Endothelial cell of umbilical vein (primary cell): ENCODE measurements at regions not wholly inside any gene's neighbourhood (a gene's known extent, or its start where the extent isn't known, plus 50 kb on each side); places are given as distances from the start of the nearest gene placed in this dataset.

Experiments
- BruUV-seq: library from RNA; stranded (reverse); fragments of 400-500 nt; replicated peaks from 2 replicates; lab custom pipeline; 2021; lab: Mats Ljungman, UMichigan
- CTCF ChIA-PET: fragments of 300-600, 350-600 bp; sonication (Branson Sonifier 250); formaldehyde crosslinking; loops from one replicate; lab custom pipeline; 2021; ENCODE audit warnings: antibody characterized with exemption, inconsistent platforms; lab: Charles Lee
- POLR2A ChIA-PET: fragments of 300-600, 350-600 bp; sonication (Branson Sonifier 250); formaldehyde crosslinking; loops from one replicate; lab custom pipeline; 2021; ENCODE audit warnings: antibody characterized with exemption, inconsistent platforms; lab: Charles Lee
- DNase-seq: peaks from one replicate; pipeline ENCODE4 v3.0.0-alpha.2; 2011; ENCODE audit warnings: low read depth, low spot score
- FAIRE-seq: peaks from 2 replicates; lab custom pipeline; 2011; peaks lifted over from hg19 to GRCh38; lab: Jason Lieb, UNC
- H2AFZ ChIP-seq: 2 replicates; pipeline ENCODE4 v1.6.0; 2012; ENCODE audit warnings: low read depth, low read length, control low read depth, inconsistent platforms
- H3K27ac ChIP-seq: 2 replicates; pipeline ENCODE4 v1.5.1; 2011; ENCODE audit warnings: low read depth, mild to moderate bottlenecking, control low read depth, low read length, moderate library complexity; ENCODE audit not compliant: insufficient read depth
- H3K27me3 ChIP-seq, 2 experiments: 2 replicates each; pipeline versions ENCODE4 v1.6.0 to v1.6.1; 2011; ENCODE audit warnings: low read length in 2 of 2, mixed read lengths in 1 of 2; ENCODE audit not compliant: control insufficient read depth in 2 of 2, insufficient read depth in 2 of 2
- H3K36me3 ChIP-seq, 2 experiments: 2 replicates in 1 of 2; 3 replicates in 1 of 2; pipeline ENCODE4 v1.5.1; 2011; ENCODE audit warnings: low read length in 2 of 2, mild to moderate bottlenecking in 1 of 2, moderate library complexity in 1 of 2; ENCODE audit not compliant: control insufficient read depth in 2 of 2, insufficient read depth in 2 of 2; ENCODE audit errors: extremely low read depth in 1 of 2
- H3K4me1 ChIP-seq: 3 replicates; pipeline ENCODE4 v1.5.1; 2011; ENCODE audit warnings: mild to moderate bottlenecking, low read length; ENCODE audit not compliant: control insufficient read depth, insufficient read depth; ENCODE audit errors: extremely low read depth
- H3K4me2 ChIP-seq: 2 replicates; pipeline ENCODE4 v1.6.1; 2011; ENCODE audit warnings: low read length, control low read depth, mixed read lengths; ENCODE audit not compliant: insufficient read depth
- H3K4me3 ChIP-seq, 3 experiments: fragments of 200-600 bp in 1 of 3; sonication (generic), shearing (Covaris generic) in 1 of 3; replicated peaks in 1 of 3; 2 replicates each; pipeline ENCODE4 v1.5.1; 2011 to 2016; ENCODE audit warnings: control low read depth in 3 of 3, low read length in 3 of 3, mild to moderate bottlenecking in 2 of 3, inconsistent platforms in 1 of 3, low read depth in 1 of 3, moderate library complexity in 1 of 3; ENCODE audit not compliant: insufficient read depth in 1 of 3
- H3K79me2 ChIP-seq: 2 replicates; pipeline ENCODE4 v1.6.0; 2012; ENCODE audit warnings: low read length, inconsistent platforms; ENCODE audit not compliant: control insufficient read depth, insufficient read depth
- H3K9ac ChIP-seq: replicated peaks from 2 replicates; pipeline ENCODE3; 2011; ENCODE audit warnings: low read length, control low read depth; ENCODE audit not compliant: insufficient read depth; ENCODE audit errors: extremely low read depth
- H3K9me1 ChIP-seq: replicated peaks from 3 replicates; pipeline ENCODE4 v1.6.0; 2011; ENCODE audit warnings: mild to moderate bottlenecking, low read length; ENCODE audit not compliant: control insufficient read depth, insufficient read depth; ENCODE audit errors: extremely low read depth
- H3K9me3 ChIP-seq: replicated peaks from 2 replicates; pipeline ENCODE4 v1.5.1; 2012; ENCODE audit warnings: low read length, inconsistent platforms; ENCODE audit not compliant: control insufficient read depth, insufficient read depth
- H4K20me1 ChIP-seq: replicated peaks from 2 replicates; pipeline ENCODE3; 2011; ENCODE audit warnings: mild to moderate bottlenecking, low read length; ENCODE audit not compliant: control insufficient read depth, insufficient read depth; ENCODE audit errors: extremely low read depth
- CTCF ChIP-seq, 2 donors: IDR thresholded peaks; 1 replicate in 1 of 2; 2 replicates in 1 of 2; pipeline ENCODE4 v1.5.1; 2011; ENCODE audit warnings: low read length in 2 of 2, mild to moderate bottlenecking in 2 of 2, moderate library complexity in 2 of 2, control low read depth in 1 of 2, inconsistent platforms in 1 of 2, low read depth in 1 of 2; ENCODE audit not compliant: insufficient read depth in 1 of 2; ENCODE audit errors: extremely low read depth in 1 of 2
- EZH2 ChIP-seq: IDR thresholded peaks from 2 replicates; pipeline ENCODE4 v1.6.1; 2012; ENCODE audit warnings: borderline replicate concordance, low read depth, mild to moderate bottlenecking, moderate library complexity, low read length, inconsistent platforms; ENCODE audit not compliant: severe bottlenecking
- JUN ChIP-seq: IDR thresholded peaks from 2 replicates; pipeline ENCODE4 v1.6.1; 2011; ENCODE audit warnings: borderline replicate concordance, low read depth; ENCODE audit not compliant: insufficient read length, insufficient read depth
- MYC ChIP-seq: IDR thresholded peaks from one replicate; pipeline ENCODE4 v1.6.1; 2011; ENCODE audit warnings: mild to moderate bottlenecking, low read depth, low read length
- POLR2A ChIP-seq: IDR thresholded peaks from 2 replicates; pipeline ENCODE4 v1.6.1; 2012; ENCODE audit warnings: low read depth, mild to moderate bottlenecking, control low read depth, low read length
- POLR2AphosphoS5 ChIP-seq: IDR thresholded peaks from 2 replicates; pipeline ENCODE4 v1.6.1; 2012; ENCODE audit warnings: low read depth, mild to moderate bottlenecking, control low read depth, low read length, moderate library complexity; ENCODE audit not compliant: insufficient read depth
- dilution Hi-C: fragments of 300-500 bp; cut with MboI; formaldehyde crosslinking; loops from one replicate; pipeline ENCODE4 v1.15.0; 2019; ENCODE audit warnings: low sequenced_read_pairs; ENCODE audit not compliant: extremely low pct_ligation_motif_present
- intact Hi-C: fragments of 100-400 bp; cut with micrococcal nuclease; formaldehyde crosslinking; loops from one replicate; pipeline ENCODE4 v1.10.0; 2022

GRCh38 chr1:5267603-5268235, 613.3 kb downstream of the AJAP1 start:
- no peak overlapping the region for H3K4me3 ChIP-seq
- no peak overlapping the region for H2AFZ ChIP-seq
- H3K27me3 ChIP-seq = no peaks in the 10 kb centered on the region
- ChIA-PET POLR2A (no interaction called here), CTCF (no interaction called here)
- no peak overlapping the region for H3K9ac ChIP-seq
- TF ChIP-seq MYC = no peak
- no peak for TF ChIP-seq POLR2A
- no peak for TF ChIP-seq CTCF (IDR thresholded peaks at IDR 0.05; ENCODE audit: extremely low read depth in 1 of 2, insufficient read depth in 1 of 2, low read depth in 1 of 2, low read length in 2 of 2)
- no peak for TF ChIP-seq POLR2AphosphoS5
- TF ChIP-seq EZH2 = no peak
- TF ChIP-seq JUN = no peak
- no peak overlapping the region for H3K27ac ChIP-seq
- FAIRE-seq (no peak), DNase-seq (no peak)
- peaks cover 2% of the 10 kb centered on the region for H3K9me3 ChIP-seq
- no peaks in the 10 kb centered on the region for H3K9me1 ChIP-seq
- no peaks in the 10 kb centered on the region for H3K4me1 ChIP-seq
- H3K4me2 ChIP-seq = no peak overlapping the region
- no TSS peak for BruUV-seq
- intact Hi-C loops (no loop called here), dilution Hi-C loops (no loop called here)
- H3K36me3 ChIP-seq = no peaks in the 10 kb centered on the region
- no peaks in the 10 kb centered on the region for H4K20me1 ChIP-seq
- H3K79me2 ChIP-seq = no peaks in the 10 kb centered on the region
